CD4-positive, alpha-beta T cell (primary cell): ENCODE measurements at regions not wholly inside any gene's neighbourhood (a gene's known extent, or its start where the extent isn't known, plus 50 kb on each side); places are given as distances from the start of the nearest gene placed in this dataset.

Experiments
- ATAC-seq: fragments of 200-7000 bp; cut with Tn5 transposase; one replicate; pipeline ENCODE4 v1.10.0; 2022; ENCODE audit warnings: mild to moderate bottlenecking; ENCODE audit not compliant: poor library complexity
- CTCF ChIA-PET: fragments of 350-600 bp; sonication (Branson Sonifier 250); formaldehyde crosslinking; loops from one replicate; lab custom pipeline; 2021; ENCODE audit warnings: antibody characterized with exemption, inconsistent platforms; lab: Charles Lee
- POLR2A ChIA-PET: fragments of 350-600 bp; sonication (Branson Sonifier 250); formaldehyde crosslinking; loops from one replicate; lab custom pipeline; 2021; ENCODE audit warnings: antibody characterized with exemption, inconsistent platforms; lab: Charles Lee
- DNase-seq, 14 experiments: peaks; one replicate each; pipeline ENCODE4 v3.0.0-alpha.2; 2013 to 2020; ENCODE audit warnings: mixed read lengths in 2 of 14
- H3K27ac ChIP-seq, 2 donors: one replicate each; pipeline versions ENCODE4 v1.5.1 to v1.7.0; 2013; ENCODE audit warnings: low read length in 2 of 2, low read depth in 1 of 2, mild to moderate bottlenecking in 1 of 2
- H3K27me3 ChIP-seq, 2 experiments: 1 replicate in 1 of 2; 2 replicates in 1 of 2; pipeline versions ENCODE4 v1.6.1 to v1.7.0; 2013; ENCODE audit warnings: low read length in 2 of 2, control low read depth in 1 of 2, mild to moderate bottlenecking in 1 of 2, moderate library complexity in 1 of 2; ENCODE audit not compliant: insufficient read depth in 2 of 2, control insufficient read depth in 1 of 2
- H3K36me3 ChIP-seq: one replicate; pipeline ENCODE4 v1.6.1; 2013; ENCODE audit warnings: low read length, control low read depth; ENCODE audit not compliant: insufficient read depth
- H3K4me1 ChIP-seq: one replicate; pipeline ENCODE4 v1.6.1; 2013; ENCODE audit warnings: low read length, control low read depth; ENCODE audit not compliant: insufficient read depth
- H3K4me3 ChIP-seq: one replicate; pipeline ENCODE4 v1.5.1; 2013; ENCODE audit warnings: mild to moderate bottlenecking, low read length, moderate library complexity
- H3K9me3 ChIP-seq, 2 experiments: 1 replicate in 1 of 2; 2 replicates in 1 of 2; pipeline versions ENCODE4 v1.6.1 to v1.7.0; 2013; ENCODE audit warnings: low read length in 2 of 2, mild to moderate bottlenecking in 2 of 2, control low read depth in 1 of 2, moderate library complexity in 1 of 2; ENCODE audit not compliant: control insufficient read depth in 1 of 2, insufficient read depth in 1 of 2
- H3K27ac Mint-ChIP-seq: one replicate; pipeline ENCODE4 v1.8.0; 2020; ENCODE audit warnings: mixed read lengths
- H3K27me3 Mint-ChIP-seq: one replicate; pipeline ENCODE4 v1.8.0; 2021; ENCODE audit warnings: mixed read lengths
- H3K36me3 Mint-ChIP-seq: one replicate; pipeline ENCODE4 v1.8.0; 2021; ENCODE audit warnings: low read depth, mixed read lengths
- H3K4me1 Mint-ChIP-seq: one replicate; pipeline ENCODE4 v1.8.0; 2021; ENCODE audit warnings: low read depth, mixed read lengths
- H3K4me3 Mint-ChIP-seq: one replicate; pipeline ENCODE4 v1.8.0; 2020; ENCODE audit warnings: mild to moderate bottlenecking, mixed read lengths
- H3K9me3 Mint-ChIP-seq: one replicate; pipeline ENCODE4 v1.8.0; 2020; ENCODE audit warnings: mixed read lengths
- intact Hi-C, 2 experiments: fragments of 100-400 bp; cut with DNase I in 1 of 2; cut with micrococcal nuclease in 1 of 2; formaldehyde crosslinking; loops; one replicate each; pipeline versions ENCODE4 v1.15.1 to v1.9.0; 2023 to 2025; cut with DNase I, micrococcal nuclease
- TF ChIP-seq, protein P1 (sequence below): fragments of 200-600 bp; IDR thresholded peaks from one replicate; pipeline ENCODE4 v1.8.0; 2022; ENCODE audit warnings: antibody characterized with exemption, mild to moderate bottlenecking

DNA sequence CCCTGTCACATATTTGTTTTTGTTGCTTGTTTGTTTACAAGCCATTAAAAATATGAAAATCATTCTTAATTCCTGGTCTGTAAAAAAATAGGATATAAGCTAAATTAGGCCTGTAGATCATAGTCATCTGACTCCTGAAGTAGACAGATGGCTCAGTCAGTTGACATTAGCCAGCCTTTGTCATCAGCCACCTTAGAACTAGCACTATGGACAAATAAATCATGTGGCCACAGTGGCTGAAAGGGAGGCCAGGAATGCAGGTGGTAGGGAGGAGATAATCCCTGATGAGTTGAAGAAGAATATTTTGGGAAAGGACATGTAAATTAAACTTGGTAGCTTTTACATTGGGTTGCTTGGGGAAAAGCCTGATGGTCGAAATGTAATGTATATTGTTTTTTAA is 1544.9 kb downstream of the SI start:
- Histone ChIP-seq H3K4me1 (no peaks in the 10 kb centered on the region), H3K27me3 (no peaks in the 10 kb centered on the region), H3K9me3 (peaks cover 0 to 6% of the 10 kb centered on the region in 2 experiments), H3K4me3 (no peak overlapping the region), H3K27ac (no peak overlapping the region), H3K36me3 (no peaks in the 10 kb centered on the region)
- intact Hi-C loops, result no loop called here
- no peaks in the 10 kb centered on the region for H3K36me3 Mint-ChIP-seq
- H3K9me3 Mint-ChIP-seq, result peaks cover 11% of the 10 kb centered on the region
- H3K4me3 Mint-ChIP-seq, result no peak overlapping the region
- TF ChIP-seq, protein P1, sequence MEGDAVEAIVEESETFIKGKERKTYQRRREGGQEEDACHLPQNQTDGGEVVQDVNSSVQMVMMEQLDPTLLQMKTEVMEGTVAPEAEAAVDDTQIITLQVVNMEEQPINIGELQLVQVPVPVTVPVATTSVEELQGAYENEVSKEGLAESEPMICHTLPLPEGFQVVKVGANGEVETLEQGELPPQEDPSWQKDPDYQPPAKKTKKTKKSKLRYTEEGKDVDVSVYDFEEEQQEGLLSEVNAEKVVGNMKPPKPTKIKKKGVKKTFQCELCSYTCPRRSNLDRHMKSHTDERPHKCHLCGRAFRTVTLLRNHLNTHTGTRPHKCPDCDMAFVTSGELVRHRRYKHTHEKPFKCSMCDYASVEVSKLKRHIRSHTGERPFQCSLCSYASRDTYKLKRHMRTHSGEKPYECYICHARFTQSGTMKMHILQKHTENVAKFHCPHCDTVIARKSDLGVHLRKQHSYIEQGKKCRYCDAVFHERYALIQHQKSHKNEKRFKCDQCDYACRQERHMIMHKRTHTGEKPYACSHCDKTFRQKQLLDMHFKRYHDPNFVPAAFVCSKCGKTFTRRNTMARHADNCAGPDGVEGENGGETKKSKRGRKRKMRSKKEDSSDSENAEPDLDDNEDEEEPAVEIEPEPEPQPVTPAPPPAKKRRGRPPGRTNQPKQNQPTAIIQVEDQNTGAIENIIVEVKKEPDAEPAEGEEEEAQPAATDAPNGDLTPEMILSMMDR, result no peak
- ATAC-seq, result no peak
- no peak for DNase-seq
- H3K4me1 Mint-ChIP-seq, result no peaks in the 10 kb centered on the region
- POLR2A ChIA-PET, result no interaction called here
- no peaks in the 10 kb centered on the region for H3K27me3 Mint-ChIP-seq
- H3K27ac Mint-ChIP-seq, result no peak overlapping the region
- CTCF ChIA-PET, result no interaction called here

DNA sequence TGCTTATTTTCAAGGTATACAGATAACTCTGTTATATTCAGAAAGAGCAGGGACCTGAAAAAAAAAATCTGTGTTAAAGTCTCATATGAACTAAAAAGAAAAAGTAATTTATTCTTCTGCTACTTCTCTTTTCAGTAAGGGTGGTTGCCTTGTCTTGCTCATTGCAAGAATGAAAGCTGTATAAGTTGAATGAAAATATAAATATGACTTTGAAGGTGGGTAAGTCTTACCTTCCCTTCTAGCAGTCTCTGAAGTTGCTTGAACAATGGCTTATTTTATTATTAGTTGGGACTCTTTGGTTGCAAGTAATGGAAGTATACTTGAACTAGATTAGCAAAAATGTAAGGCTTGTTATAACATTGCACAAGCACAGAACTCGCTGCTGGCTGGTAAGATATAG is 1554.9 kb downstream of the SI start:
- no peaks in the 10 kb centered on the region for H3K4me1 Mint-ChIP-seq
- no peaks in the 10 kb centered on the region for H3K36me3 Mint-ChIP-seq
- Histone ChIP-seq H3K9me3 (peaks cover 0 to 9% of the 10 kb centered on the region in 2 experiments), H3K4me1 (no peaks in the 10 kb centered on the region), H3K27ac (no peak overlapping the region), H3K27me3 (no peaks in the 10 kb centered on the region), H3K36me3 (no peaks in the 10 kb centered on the region), H3K4me3 (no peak overlapping the region)
- DNase-seq, result no peak
- H3K27ac Mint-ChIP-seq, result no peak overlapping the region
- ChIA-PET CTCF (no interaction called here), POLR2A (no interaction called here)
- no peak overlapping the region for H3K4me3 Mint-ChIP-seq
- no peak for ATAC-seq
- H3K9me3 Mint-ChIP-seq, result no peaks in the 10 kb centered on the region
- H3K27me3 Mint-ChIP-seq, result no peaks in the 10 kb centered on the region
- intact Hi-C loops, result no loop called here
- TF ChIP-seq, protein P1, result no peak

DNA sequence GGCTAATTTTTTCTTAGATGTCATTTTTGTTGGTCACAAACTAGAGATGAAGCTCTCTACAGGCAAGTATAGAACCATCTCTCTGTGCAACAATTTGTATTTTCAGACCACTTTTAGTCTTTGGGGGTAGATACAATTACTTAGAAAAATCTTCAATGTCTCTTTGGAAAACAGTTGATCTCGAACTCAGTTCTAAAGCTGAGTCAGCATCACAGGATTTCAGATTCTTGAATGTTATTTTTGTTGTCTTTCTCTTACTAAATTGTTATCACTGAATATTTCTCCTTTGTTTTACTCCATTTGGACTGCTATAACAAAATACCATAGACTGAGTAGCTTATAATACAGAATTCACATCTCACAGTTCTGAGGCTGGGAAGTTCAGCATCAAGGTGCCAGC is 1557.0 kb downstream of the SI start:
- TF ChIP-seq, protein P1, result no peak
- Mint-ChIP-seq H3K4me1 (no peaks in the 10 kb centered on the region), H3K27ac (no peak overlapping the region), H3K4me3 (no peak overlapping the region), H3K36me3 (no peaks in the 10 kb centered on the region), H3K9me3 (no peaks in the 10 kb centered on the region), H3K27me3 (no peaks in the 10 kb centered on the region)
- CTCF ChIA-PET, result no interaction called here
- Histone ChIP-seq H3K27me3 (no peaks in the 10 kb centered on the region), H3K9me3 (peaks cover 0 to 13% of the 10 kb centered on the region in 2 experiments), H3K4me3 (no peak overlapping the region), H3K27ac (no peak overlapping the region), H3K36me3 (no peaks in the 10 kb centered on the region), H3K4me1 (no peaks in the 10 kb centered on the region)
- POLR2A ChIA-PET, result no interaction called here
- ATAC-seq (no peak), DNase-seq (no peak)
- intact Hi-C loops, result no loop called here
